ENCODE measurements at regions not wholly inside any gene's neighbourhood (a gene's known extent, or its start where the extent isn't known, plus 50 kb on each side); places are given as distances from the start of the nearest gene placed in this dataset.

DNA sequence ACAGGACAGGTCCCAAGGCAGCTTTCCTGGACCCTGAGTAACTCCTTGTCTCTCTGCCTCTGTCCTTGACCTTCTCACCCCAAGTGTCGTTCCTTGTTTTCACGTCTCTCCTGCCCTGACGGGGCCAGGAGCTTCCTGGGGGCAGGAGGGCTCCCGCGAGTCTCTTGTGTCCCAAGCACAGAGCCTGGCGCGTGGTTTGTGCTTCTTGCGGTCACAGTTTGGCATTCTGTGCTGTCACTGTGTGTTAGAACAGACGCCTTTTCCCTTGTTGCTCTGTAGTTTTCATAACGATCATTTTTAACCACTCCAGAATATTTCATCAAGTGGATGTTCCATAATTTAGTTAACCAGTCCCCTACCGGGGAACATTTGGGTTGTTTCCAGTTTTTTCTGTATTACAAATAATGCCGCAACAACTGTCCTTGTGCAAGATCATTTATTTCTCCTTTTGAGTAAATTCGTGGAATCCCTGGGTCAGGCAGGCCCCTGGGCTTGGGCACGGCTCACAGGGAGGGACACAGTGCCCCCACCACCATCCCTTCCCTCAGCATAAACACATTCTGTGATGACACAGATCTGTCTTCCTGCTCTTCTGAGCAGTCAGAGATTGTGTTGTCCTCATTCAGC is 71.9 kb downstream of the TSPAN17 start:
- peaks cover 10% of the 10 kb centered on the region for H3K9me3 Mint-ChIP-seq
- H3K27ac Mint-ChIP-seq, result no peak overlapping the region
- TF ChIP-seq, protein P1, sequence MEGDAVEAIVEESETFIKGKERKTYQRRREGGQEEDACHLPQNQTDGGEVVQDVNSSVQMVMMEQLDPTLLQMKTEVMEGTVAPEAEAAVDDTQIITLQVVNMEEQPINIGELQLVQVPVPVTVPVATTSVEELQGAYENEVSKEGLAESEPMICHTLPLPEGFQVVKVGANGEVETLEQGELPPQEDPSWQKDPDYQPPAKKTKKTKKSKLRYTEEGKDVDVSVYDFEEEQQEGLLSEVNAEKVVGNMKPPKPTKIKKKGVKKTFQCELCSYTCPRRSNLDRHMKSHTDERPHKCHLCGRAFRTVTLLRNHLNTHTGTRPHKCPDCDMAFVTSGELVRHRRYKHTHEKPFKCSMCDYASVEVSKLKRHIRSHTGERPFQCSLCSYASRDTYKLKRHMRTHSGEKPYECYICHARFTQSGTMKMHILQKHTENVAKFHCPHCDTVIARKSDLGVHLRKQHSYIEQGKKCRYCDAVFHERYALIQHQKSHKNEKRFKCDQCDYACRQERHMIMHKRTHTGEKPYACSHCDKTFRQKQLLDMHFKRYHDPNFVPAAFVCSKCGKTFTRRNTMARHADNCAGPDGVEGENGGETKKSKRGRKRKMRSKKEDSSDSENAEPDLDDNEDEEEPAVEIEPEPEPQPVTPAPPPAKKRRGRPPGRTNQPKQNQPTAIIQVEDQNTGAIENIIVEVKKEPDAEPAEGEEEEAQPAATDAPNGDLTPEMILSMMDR (IDR thresholded peaks at IDR 0.05; ENCODE audit: unreplicated experiment), result no peak
- H3K27me3 Mint-ChIP-seq (ENCODE audit: low read depth), result peaks cover 63% of the 10 kb centered on the region
- H3K4me1 Mint-ChIP-seq, result no peaks in the 10 kb centered on the region
- H3K4me3 Mint-ChIP-seq, result no peak overlapping the region
- H3K36me3 Mint-ChIP-seq, result no peaks in the 10 kb centered on the region
- DNase-seq (ENCODE audit: low spot score in 2 of 2, unreplicated experiment in 2 of 2), result no peak

DNA sequence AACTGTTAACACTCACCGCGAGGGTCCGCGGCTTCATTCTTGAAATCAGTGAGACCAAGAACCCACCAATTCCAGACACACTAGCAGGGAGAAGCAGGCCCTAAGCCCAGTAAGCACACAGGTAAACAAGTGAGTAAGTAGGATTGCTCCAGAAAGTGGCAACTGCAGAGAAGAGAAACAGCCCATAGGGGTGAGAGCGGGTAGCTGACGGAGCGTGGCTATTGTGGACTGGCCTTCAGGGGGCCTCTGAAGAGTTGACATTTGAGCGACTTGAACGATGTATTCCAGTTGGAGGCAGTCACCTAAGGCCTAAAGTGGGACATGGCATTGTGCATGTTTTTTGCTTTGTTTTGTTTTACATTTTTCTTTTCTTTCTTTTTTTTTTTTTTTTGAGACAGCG is 74.2 kb downstream of the TSPAN17 start:
- Mint-ChIP-seq H3K4me3 (no peak overlapping the region), H3K36me3 (no peaks in the 10 kb centered on the region), H3K9me3 (no peaks in the 10 kb centered on the region), H3K4me1 (peaks cover 16% of the 10 kb centered on the region), H3K27ac (no peak overlapping the region), H3K27me3 (ENCODE audit: low read depth) (peaks cover 54% of the 10 kb centered on the region)
- no peak for DNase-seq (ENCODE audit: low spot score in 2 of 2, unreplicated experiment in 2 of 2)
- TF ChIP-seq, protein P1 (IDR thresholded peaks at IDR 0.05; ENCODE audit: unreplicated experiment), result no peak

DNA sequence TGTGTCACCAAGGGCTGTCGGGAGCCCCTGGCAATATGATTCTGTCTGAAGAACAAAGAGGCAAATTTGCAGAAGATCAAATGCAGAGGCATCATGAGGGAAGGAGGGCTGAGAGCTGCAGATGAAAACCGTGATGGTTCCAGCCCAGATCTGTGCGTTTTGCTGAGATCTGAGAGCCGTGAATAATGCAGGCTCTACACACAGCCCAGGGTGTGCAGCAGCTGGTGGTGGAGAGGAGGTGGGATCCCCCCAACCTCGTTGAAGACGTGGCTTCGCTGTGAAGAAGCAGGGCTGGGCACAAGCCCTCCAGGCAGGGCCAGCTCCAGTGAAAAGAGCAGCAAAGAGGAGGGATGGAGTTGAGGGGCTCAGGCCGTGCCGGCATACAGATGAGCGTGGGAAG is 75.5 kb downstream of the TSPAN17 start:
- TF ChIP-seq, protein P1 (IDR thresholded peaks at IDR 0.05; ENCODE audit: unreplicated experiment), result no peak
- Mint-ChIP-seq H3K36me3 (no peaks in the 10 kb centered on the region), H3K9me3 (no peaks in the 10 kb centered on the region), H3K27me3 (ENCODE audit: low read depth) (peaks cover 45% of the 10 kb centered on the region), H3K27ac (no peak overlapping the region), H3K4me3 (no peak overlapping the region), H3K4me1 (peaks cover 16% of the 10 kb centered on the region)
- no peak for DNase-seq (ENCODE audit: low spot score in 2 of 2, unreplicated experiment in 2 of 2)

DNA sequence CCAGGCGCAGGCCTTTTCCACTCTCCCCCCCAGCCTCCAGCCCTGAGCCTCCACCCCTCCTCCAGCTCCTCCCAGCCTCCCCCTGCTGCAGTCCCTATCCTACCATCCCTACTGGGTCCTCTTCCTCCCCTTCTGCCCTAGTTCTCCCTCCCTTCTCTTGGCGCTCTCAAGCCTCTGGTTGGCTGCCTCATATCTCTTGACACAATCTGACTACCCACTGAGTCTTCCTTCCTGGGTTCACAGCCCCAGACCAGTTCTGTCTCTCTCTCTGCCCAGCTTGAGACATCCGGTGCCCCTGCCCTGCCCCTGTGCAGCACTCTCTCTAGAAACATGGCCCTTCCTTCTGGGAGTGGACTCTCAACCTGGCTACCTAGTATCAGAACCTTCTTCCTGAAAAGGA is 76.2 kb downstream of the TSPAN17 start:
- TF ChIP-seq, protein P1 (IDR thresholded peaks at IDR 0.05; ENCODE audit: unreplicated experiment), result no peak
- Mint-ChIP-seq H3K27me3 (ENCODE audit: low read depth) (peaks cover 38% of the 10 kb centered on the region), H3K36me3 (no peaks in the 10 kb centered on the region), H3K4me1 (peaks cover 16% of the 10 kb centered on the region), H3K27ac (no peak overlapping the region), H3K9me3 (no peaks in the 10 kb centered on the region), H3K4me3 (no peak overlapping the region)
- DNase-seq (ENCODE audit: low spot score in 2 of 2, unreplicated experiment in 2 of 2), result no peak

DNA sequence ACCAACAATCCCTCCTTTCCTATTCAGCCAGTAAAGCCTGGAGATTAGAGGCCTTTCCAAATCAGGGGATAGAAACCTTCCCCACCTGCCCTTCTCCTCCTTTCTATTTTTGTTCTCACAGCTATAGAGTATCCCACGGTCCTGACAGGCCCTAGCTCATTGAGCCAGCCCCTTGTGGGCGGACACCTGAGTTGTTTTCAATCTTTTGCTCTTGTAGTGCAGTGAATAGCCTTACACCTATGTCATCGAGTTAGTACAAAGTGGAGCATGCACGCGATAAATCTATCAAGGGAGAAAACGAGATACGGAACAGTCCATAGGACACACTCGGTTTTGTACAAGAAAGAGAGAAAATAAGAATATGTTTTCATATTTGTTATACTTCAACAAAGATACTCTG is 77.2 kb downstream of the TSPAN17 start:
- H3K27me3 Mint-ChIP-seq (ENCODE audit: low read depth), result peaks cover 37% of the 10 kb centered on the region
- no peak for DNase-seq (ENCODE audit: low spot score in 2 of 2, unreplicated experiment in 2 of 2)
- H3K9me3 Mint-ChIP-seq, result no peaks in the 10 kb centered on the region
- TF ChIP-seq, protein P1 (IDR thresholded peaks at IDR 0.05; ENCODE audit: unreplicated experiment), result no peak
- H3K4me1 Mint-ChIP-seq, result peaks cover 16% of the 10 kb centered on the region
- no peaks in the 10 kb centered on the region for H3K36me3 Mint-ChIP-seq
- H3K4me3 Mint-ChIP-seq, result no peak overlapping the region
- H3K27ac Mint-ChIP-seq, result no peak overlapping the region

All from mesothelial cell of epicardium (in vitro differentiated cells).